ENCODE measurements at regions not wholly inside any gene's neighbourhood (a gene's known extent, or its start where the extent isn't known, plus 50 kb on each side); places are given as distances from the start of the nearest gene placed in this dataset.

DNA sequence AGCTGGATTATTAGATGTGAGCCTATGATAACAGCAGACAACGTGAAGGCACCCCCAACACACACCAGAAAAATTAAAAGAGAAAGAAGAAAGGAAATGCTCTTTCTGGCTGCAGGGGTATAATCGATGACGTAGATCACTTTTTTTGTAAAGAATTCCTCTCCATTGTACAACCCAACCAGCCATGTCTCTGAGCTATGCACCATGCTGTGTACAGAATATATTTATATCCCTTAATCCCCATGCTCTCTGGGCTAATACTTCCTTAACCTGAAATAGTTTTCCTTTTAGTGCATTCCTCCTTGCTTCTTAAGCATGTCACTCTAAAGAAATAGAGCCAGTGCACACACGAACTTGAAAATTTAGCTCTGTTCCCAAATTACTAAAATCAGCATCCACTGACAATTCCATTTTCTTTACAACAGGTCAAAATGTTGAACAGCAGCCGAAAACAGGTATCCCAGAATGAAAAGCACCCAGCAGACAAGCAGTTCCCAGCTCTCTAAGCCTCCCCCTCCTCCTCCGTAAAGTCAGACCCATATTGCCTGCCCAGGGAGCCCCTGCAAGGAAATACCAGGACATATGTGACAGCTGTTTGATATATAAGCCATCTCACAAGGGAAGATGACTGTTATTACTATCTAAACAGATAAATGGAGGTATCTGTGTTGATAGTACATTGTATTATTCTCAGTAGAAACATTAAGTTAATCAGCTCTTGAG, 247.4 kb upstream of the RAB6C start:
- Histone ChIP-seq H2AFZ (no peak overlapping the region), H3K79me2 (no peaks in the 10 kb centered on the region)
- WGBS (ENCODE audit: low lambda C conversion rate, missing lambda C conversion rate), result 84% methylated on average over 6 of the region's 6 CpGs

DNA sequence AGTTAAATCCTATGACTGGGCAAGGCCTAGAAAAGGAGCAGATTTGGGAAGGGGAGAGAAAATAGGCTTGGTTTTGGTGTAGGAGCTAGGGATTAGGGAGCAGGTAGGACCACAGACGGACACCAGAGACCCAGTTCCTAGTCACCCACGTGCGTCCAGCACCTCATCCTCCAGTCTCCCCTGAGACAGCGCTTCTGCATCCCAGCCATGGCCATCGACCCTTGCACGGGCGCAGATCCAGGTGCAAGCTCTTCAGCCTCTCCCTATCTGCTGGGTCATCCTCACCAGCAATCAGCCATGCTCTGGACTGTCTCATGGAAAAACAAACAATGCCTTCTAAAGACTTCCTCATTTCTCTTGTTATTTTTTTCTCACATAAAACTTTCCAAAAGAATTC, 246.8 kb upstream of the RAB6C start:
- 88% methylated on average over 7 of the region's 7 CpGs for WGBS (ENCODE audit: low lambda C conversion rate, missing lambda C conversion rate)
- TF ChIP-seq, protein P1, sequence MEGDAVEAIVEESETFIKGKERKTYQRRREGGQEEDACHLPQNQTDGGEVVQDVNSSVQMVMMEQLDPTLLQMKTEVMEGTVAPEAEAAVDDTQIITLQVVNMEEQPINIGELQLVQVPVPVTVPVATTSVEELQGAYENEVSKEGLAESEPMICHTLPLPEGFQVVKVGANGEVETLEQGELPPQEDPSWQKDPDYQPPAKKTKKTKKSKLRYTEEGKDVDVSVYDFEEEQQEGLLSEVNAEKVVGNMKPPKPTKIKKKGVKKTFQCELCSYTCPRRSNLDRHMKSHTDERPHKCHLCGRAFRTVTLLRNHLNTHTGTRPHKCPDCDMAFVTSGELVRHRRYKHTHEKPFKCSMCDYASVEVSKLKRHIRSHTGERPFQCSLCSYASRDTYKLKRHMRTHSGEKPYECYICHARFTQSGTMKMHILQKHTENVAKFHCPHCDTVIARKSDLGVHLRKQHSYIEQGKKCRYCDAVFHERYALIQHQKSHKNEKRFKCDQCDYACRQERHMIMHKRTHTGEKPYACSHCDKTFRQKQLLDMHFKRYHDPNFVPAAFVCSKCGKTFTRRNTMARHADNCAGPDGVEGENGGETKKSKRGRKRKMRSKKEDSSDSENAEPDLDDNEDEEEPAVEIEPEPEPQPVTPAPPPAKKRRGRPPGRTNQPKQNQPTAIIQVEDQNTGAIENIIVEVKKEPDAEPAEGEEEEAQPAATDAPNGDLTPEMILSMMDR (IDR thresholded peaks at IDR 0.05; ENCODE audit: poor library complexity), result no peak
- TF ChIP-seq EZH2 (IDR thresholded peaks at IDR 0.05; ENCODE audit: borderline replicate concordance), result no peak
- TF ChIP-seq EZH2phosphoT487 (IDR thresholded peaks at IDR 0.05; ENCODE audit: low read depth, severe bottlenecking, unreplicated experiment), result no peak

More for the DNA sequence above, 247.4 kb upstream of the RAB6C start:
- TF ChIP-seq, protein P1 (IDR thresholded peaks at IDR 0.05; ENCODE audit: poor library complexity), result no peak
- Histone ChIP-seq H3K4me1 (ENCODE audit: insufficient read depth) (no peaks in the 10 kb centered on the region), H3K9me2 (replicated peaks; ENCODE audit: insufficient read depth) (no peaks in the 10 kb centered on the region), H3K27me3 (no peaks in the 10 kb centered on the region), H3K4me2 (no peak overlapping the region), H3K9me3 (ENCODE audit: low read depth) (no peaks in the 10 kb centered on the region), H3K36me3 (replicated peaks; ENCODE audit: insufficient read depth, low read depth) (no peaks in the 10 kb centered on the region), H4K20me1 (ENCODE audit: insufficient read depth, poor library complexity, severe bottlenecking) (no peaks in the 10 kb centered on the region), H3K4me3 (no peak overlapping the region), H3K27ac (no peak overlapping the region)
- no peak for DNase-seq (ENCODE audit: low spot score)

DNA sequence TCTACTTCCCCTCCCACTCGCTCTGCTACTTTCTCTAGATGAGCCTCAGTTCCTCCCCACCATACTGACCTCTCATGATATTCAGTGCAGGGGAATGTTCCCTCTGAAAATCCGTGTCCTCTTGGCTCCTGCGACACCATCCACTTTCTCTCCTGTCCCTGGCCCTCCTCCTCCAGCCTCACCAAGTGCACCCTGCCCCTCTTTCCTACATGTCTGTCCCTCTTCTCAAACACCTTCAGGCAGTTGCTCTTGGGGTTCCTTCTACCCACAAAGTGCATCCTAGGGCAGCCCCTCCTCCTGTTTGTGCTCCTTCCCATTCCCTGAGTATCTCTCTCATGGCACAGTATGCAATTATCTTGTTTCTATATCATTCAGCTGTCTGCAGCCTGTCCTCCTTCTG, 246.4 kb upstream of the RAB6C start:
- Histone ChIP-seq H3K27ac (no peak overlapping the region), H4K20me1 (ENCODE audit: insufficient read depth, poor library complexity, severe bottlenecking) (no peaks in the 10 kb centered on the region), H3K4me3 (no peak overlapping the region), H3K79me2 (no peaks in the 10 kb centered on the region), H3K9me2 (replicated peaks; ENCODE audit: insufficient read depth) (no peaks in the 10 kb centered on the region), H2AFZ (no peak overlapping the region), H3K9me3 (ENCODE audit: low read depth) (no peaks in the 10 kb centered on the region), H3K4me1 (ENCODE audit: insufficient read depth) (no peaks in the 10 kb centered on the region), H3K27me3 (no peaks in the 10 kb centered on the region), H3K4me2 (no peak overlapping the region), H3K36me3 (replicated peaks; ENCODE audit: insufficient read depth, low read depth) (no peaks in the 10 kb centered on the region)
- TF ChIP-seq EZH2 (IDR thresholded peaks at IDR 0.05; ENCODE audit: borderline replicate concordance) (no peak), EZH2phosphoT487 (IDR thresholded peaks at IDR 0.05; ENCODE audit: low read depth, severe bottlenecking, unreplicated experiment) (no peak)
- TF ChIP-seq, protein P1 (IDR thresholded peaks at IDR 0.05; ENCODE audit: poor library complexity), result no peak
- 85% methylated on average over 3 of the region's 3 CpGs for WGBS (ENCODE audit: low lambda C conversion rate, missing lambda C conversion rate)
- no peak for DNase-seq (ENCODE audit: low spot score)

More for the DNA sequence above, 246.8 kb upstream of the RAB6C start:
- H3K4me1 ChIP-seq (ENCODE audit: insufficient read depth), result no peaks in the 10 kb centered on the region
- no peak overlapping the region for H3K4me2 ChIP-seq
- H3K27me3 ChIP-seq, result no peaks in the 10 kb centered on the region
- H3K36me3 ChIP-seq (replicated peaks; ENCODE audit: insufficient read depth, low read depth), result no peaks in the 10 kb centered on the region
- no peak for DNase-seq (ENCODE audit: low spot score)
- no peaks in the 10 kb centered on the region for H3K79me2 ChIP-seq
- H4K20me1 ChIP-seq (ENCODE audit: insufficient read depth, poor library complexity, severe bottlenecking), result no peaks in the 10 kb centered on the region
- no peak overlapping the region for H3K27ac ChIP-seq
- H2AFZ ChIP-seq, result no peak overlapping the region
- H3K9me2 ChIP-seq (replicated peaks; ENCODE audit: insufficient read depth), result no peaks in the 10 kb centered on the region
- no peaks in the 10 kb centered on the region for H3K9me3 ChIP-seq (ENCODE audit: low read depth)
- no peak overlapping the region for H3K4me3 ChIP-seq
